Gastroesophageal sphincter (tissue), 4 donors: ENCODE measurements at regions not wholly inside any gene's neighbourhood (a gene's known extent, or its start where the extent isn't known, plus 50 kb on each side); places are given as distances from the start of the nearest gene placed in this dataset.
"Not testable (repeated sequence)": the region's sequence is repeated elsewhere in the genome, so short reads cannot be mapped to it uniquely, and the experiment has no call there.

ENCODE experiments used
- ATAC-seq: fragments of 150-250 bp; one replicate; pipeline ENCODE4 v1.9.1; 2016; ENCODE audit warnings: mild to moderate bottlenecking, moderate library complexity
- H3K27ac ChIP-seq, 4 donors: fragments of 200-600 bp; sonication (generic) in 3 of 4; 1 replicate in 3 of 4; 2 replicates in 1 of 4; pipeline ENCODE4 v1.5.1; 2016 to 2019
- H3K27me3 ChIP-seq: fragments of 200-600 bp; sonication (generic); one replicate; pipeline ENCODE4 v1.5.1; 2019
- H3K36me3 ChIP-seq, 2 donors: fragments of 200-600 bp; sonication (generic); one replicate each; pipeline ENCODE4 v1.5.1; 2019; ENCODE audit warnings: control low read depth in 1 of 2
- H3K4me1 ChIP-seq, 3 donors: fragments of 200-600 bp; sonication (generic); 1 replicate in 2 of 3; 2 replicates in 1 of 3; pipeline ENCODE4 v1.5.1; 2016 to 2019; ENCODE audit warnings: control low read depth in 2 of 3
- H3K4me3 ChIP-seq, 2 donors: fragments of 200-600 bp; sonication (generic); one replicate each; pipeline ENCODE4 v1.5.1; 2019; ENCODE audit warnings: mild to moderate bottlenecking in 1 of 2, moderate library complexity in 1 of 2
- H3K9me3 ChIP-seq, 3 donors: fragments of 200-600 bp; sonication (generic); one replicate each; pipeline ENCODE4 v1.5.1; 2017 to 2019; ENCODE audit warnings: control low read depth in 2 of 3
- CTCF ChIP-seq, 4 experiments: fragments of 200-600 bp in 2 of 4; fragments of 450-650 bp in 2 of 4; sonication (generic) in 1 of 4; IDR thresholded peaks; one replicate each; pipeline ENCODE4 v1.5.1; 2017 to 2019; ENCODE audit warnings: antibody characterized with exemption in 4 of 4, mild to moderate bottlenecking in 2 of 4, moderate library complexity in 2 of 4
- EP300 ChIP-seq: sonication (generic); formaldehyde crosslinking; IDR thresholded peaks from one replicate; pipeline ENCODE4 v1.6.1; 2017; ENCODE audit warnings: antibody characterized with exemption, mild to moderate bottlenecking
- POLR2A ChIP-seq, 2 donors: fragments of 450-650 bp; IDR thresholded peaks; one replicate each; pipeline ENCODE4 v1.6.1; 2017; ENCODE audit warnings: antibody characterized with exemption in 2 of 2, mild to moderate bottlenecking in 2 of 2, moderate library complexity in 1 of 2
- POLR2AphosphoS5 ChIP-seq: sonication (generic); formaldehyde crosslinking; IDR thresholded peaks from one replicate; pipeline ENCODE4 v1.6.1; 2017; ENCODE audit warnings: antibody characterized with exemption
- WGBS, 2 donors: methylation state at CpG; one replicate each; pipeline ENCODE4 v1.1.5; 2018; ENCODE audit warnings: low coverage in 1 of 2; 5-methylcytosine and 5-hydroxymethylcytosine counted together

GRCh38 chr5:29197631-29198454 is 1995.6 kb upstream of the CDH6 start:
- Histone ChIP-seq H3K9me3 (no peaks in the 10 kb centered on the region), H3K36me3 (no peaks in the 10 kb centered on the region), H3K4me1 (no peaks in the 10 kb centered on the region), H3K27me3 (no peaks in the 10 kb centered on the region), H3K27ac (no peak overlapping the region), H3K4me3 (no peak overlapping the region)
- WGBS, 2 donors = 49 to 53% methylated on average over 2 of the region's 2 CpGs
- no peak for ATAC-seq
- TF ChIP-seq CTCF (IDR thresholded peaks at IDR 0.05) (no peak), POLR2AphosphoS5 (no peak), EP300 (no peak), POLR2A (IDR thresholded peaks at IDR 0.05) (no peak)

- WGBS, 2 donors = 47 to 50% methylated on average over 1 of the region's 1 CpG
- Histone ChIP-seq H3K4me3 (no peak overlapping the region), H3K27me3 (no peaks in the 10 kb centered on the region), H3K36me3 (no peaks in the 10 kb centered on the region), H3K9me3 (no peaks in the 10 kb centered on the region), H3K27ac (no peak overlapping the region), H3K4me1 (no peaks in the 10 kb centered on the region)
- no peak for TF ChIP-seq EP300
- no peak for TF ChIP-seq POLR2A (IDR thresholded peaks at IDR 0.05)
- no peak for TF ChIP-seq CTCF (IDR thresholded peaks at IDR 0.05)
- no peak for TF ChIP-seq POLR2AphosphoS5
- no peak for ATAC-seq
Observed at GRCh38 chr5:29193972-29194371, 1999.5 kb upstream of the CDH6 start.

DNA sequence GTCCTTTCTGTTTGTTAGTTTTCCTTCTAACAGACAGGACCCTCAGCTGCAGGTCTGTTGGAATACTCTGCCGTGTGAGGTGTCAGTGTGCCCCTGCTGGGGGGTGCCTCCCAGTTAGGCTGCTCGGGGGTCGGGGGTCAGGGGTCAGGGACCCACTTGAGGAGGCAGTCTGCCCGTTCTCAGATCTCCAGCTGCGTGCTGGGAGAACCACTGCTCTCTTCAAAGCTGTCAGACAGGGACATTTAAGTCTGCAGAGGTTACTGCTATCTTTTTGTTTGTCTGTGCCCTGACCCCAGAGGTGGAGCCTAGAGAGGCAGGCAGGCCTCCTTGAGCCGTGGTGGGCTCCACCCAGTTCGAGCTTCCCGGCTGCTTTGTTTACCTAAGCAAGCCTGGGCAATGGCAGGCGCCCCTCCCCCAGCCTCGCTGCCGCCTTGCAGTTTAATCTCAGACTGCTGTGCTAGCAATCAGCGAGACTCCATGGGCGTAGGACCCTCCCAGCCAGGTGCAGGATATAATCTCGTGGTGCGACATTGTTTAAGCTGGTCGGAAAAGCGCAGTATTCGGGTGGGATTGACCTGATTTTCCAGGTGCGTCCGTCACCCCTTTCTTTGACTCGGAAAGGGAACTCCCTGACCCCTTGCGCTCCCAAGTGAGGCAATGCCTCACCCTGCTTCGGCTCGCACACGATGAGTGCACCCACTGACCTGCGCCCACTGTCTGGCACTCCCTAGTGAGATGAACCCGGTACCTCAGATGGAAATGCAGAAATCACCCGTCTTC is 2002.0 kb upstream of the CDH6 start:
- H3K36me3 ChIP-seq, H3K27me3 ChIP-seq, H3K27ac ChIP-seq, ATAC-seq, H3K4me1 ChIP-seq, H3K9me3 ChIP-seq, H3K4me3 ChIP-seq: not testable (repeated sequence)
- WGBS, 2 donors = 100% methylated on average over 3 of the region's 28 CpGs; no CpG with 5 or more reads in 1 of the 2 donors

DNA sequence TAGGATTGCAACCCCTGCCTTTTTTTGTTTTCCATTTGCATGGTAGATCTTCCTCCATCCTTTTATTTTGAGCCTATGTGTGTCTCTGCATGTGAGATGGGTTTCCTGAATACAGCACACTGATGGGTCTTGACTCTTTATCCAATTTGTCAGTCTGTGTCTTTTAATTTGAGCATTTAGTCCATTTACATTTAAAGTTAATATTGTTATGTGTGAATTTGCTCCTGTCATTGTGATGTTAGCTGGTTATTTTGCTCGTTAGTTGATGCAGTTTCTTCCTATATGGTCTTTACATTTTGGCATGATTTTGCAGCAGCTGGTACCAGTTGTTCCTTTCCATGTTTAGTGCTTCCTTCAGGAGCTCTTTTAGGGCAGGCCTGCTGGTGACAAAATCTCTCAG is 2003.1 kb upstream of the CDH6 start:
- H3K4me1 ChIP-seq, H3K36me3 ChIP-seq, H3K9me3 ChIP-seq, H3K27ac ChIP-seq, H3K27me3 ChIP-seq, ATAC-seq, H3K4me3 ChIP-seq: not testable (repeated sequence)
- WGBS, 2 donors = 57% methylated on average over 1 of the region's 1 CpG; no CpG with 5 or more reads in 1 of the 2 donors

DNA sequence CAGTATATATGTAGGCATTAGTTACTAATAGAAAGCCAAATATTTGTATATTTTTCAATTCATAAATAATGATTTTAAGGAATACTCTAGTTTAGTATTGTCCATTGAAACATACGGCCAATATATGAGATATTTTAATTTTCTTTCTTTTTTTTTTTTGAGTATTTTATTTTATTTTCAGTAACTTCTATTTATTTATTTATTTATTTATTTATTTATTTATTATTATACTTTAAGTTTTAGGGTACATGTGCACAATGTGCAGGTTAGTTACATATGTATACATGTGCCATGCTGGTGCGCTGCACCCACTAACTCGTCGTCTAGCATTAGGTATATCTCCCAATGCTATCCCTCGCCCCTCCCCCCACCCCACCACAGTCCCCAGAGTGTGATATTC is 2007.1 kb upstream of the CDH6 start:
- H3K4me3 ChIP-seq = not testable (repeated sequence)
- 95 to 100% methylated on average over 1 of the region's 5 CpGs for WGBS, 2 donors

DNA sequence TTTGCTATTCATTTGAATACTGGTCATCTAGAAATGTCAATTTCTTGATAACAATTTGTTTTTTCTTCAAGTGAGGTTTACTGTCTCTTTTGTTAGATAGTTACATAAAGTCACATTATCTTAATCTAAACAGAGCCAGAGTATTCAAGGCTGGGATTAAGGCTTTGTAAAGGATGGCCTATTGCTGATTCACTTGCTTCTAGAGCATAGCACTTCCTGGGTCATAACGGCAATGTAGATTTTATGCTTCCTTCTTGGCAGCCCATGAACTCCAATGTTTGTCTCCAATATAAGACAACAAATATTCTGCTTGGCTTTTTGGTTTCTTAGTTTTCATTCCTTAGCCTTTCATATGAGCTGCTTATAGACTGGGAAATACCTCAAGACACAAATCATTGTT is 2007.9 kb upstream of the CDH6 start:
- no peak for TF ChIP-seq POLR2A (IDR thresholded peaks at IDR 0.05)
- no peaks in the 10 kb centered on the region for H3K27me3 ChIP-seq
- H3K4me3 ChIP-seq = no peak overlapping the region
- ATAC-seq = no peak
- WGBS, 2 donors = 82 to 86% methylated on average over 1 of the region's 1 CpG
- no peaks in the 10 kb centered on the region for H3K4me1 ChIP-seq
- no peak overlapping the region for H3K27ac ChIP-seq
- no peaks in the 10 kb centered on the region for H3K9me3 ChIP-seq
- H3K36me3 ChIP-seq = no peaks in the 10 kb centered on the region

More for the DNA sequence above, 2007.1 kb upstream of the CDH6 start:
- H3K36me3 ChIP-seq, H3K27me3 ChIP-seq, H3K9me3 ChIP-seq, H3K4me1 ChIP-seq, ATAC-seq, H3K27ac ChIP-seq: not testable (repeated sequence)

GRCh38 chr5:29175774-29176173 is 2017.7 kb upstream of the CDH6 start:
- Histone ChIP-seq H3K9me3 (no peaks in the 10 kb centered on the region), H3K27me3 (no peaks in the 10 kb centered on the region), H3K4me1 (no peaks in the 10 kb centered on the region), H3K36me3 (no peaks in the 10 kb centered on the region), H3K4me3 (no peak overlapping the region), H3K27ac (no peak overlapping the region)
- TF ChIP-seq CTCF (IDR thresholded peaks at IDR 0.05) (no peak), POLR2A (IDR thresholded peaks at IDR 0.05) (no peak), EP300 (no peak), POLR2AphosphoS5 (no peak)
- ATAC-seq = no peak
- 75 to 82% methylated on average over 1 of the region's 1 CpG for WGBS, 2 donors
